ENCODE measurements at regions not wholly inside any gene's neighbourhood (a gene's known extent, or its start where the extent isn't known, plus 50 kb on each side); places are given as distances from the start of the nearest gene placed in this dataset.
"Not testable (repeated sequence)": the region's sequence is repeated elsewhere in the genome, so short reads cannot be mapped to it uniquely, and the experiment has no call there.

DNA sequence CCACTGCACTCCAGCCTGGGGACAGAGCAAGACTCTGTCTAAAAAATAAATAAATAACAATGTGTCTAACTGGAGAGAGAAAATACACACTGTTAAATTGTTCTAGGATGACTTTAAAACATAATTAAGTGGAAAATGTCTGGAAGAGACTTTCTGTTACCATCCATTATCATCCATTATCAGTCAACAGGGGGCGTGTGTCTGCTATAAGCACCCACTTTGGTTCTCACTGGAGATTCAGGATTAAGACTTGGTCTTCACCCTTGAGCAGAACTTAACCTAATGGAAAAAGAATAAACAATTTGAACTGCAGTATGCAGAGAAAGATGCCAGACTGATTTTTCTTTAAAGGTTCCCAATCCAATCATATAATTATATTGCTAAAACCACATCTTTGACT lies 999.8 kb upstream of the GYPC start:
- no peak for DNase-seq
- TF ChIP-seq, protein P1, sequence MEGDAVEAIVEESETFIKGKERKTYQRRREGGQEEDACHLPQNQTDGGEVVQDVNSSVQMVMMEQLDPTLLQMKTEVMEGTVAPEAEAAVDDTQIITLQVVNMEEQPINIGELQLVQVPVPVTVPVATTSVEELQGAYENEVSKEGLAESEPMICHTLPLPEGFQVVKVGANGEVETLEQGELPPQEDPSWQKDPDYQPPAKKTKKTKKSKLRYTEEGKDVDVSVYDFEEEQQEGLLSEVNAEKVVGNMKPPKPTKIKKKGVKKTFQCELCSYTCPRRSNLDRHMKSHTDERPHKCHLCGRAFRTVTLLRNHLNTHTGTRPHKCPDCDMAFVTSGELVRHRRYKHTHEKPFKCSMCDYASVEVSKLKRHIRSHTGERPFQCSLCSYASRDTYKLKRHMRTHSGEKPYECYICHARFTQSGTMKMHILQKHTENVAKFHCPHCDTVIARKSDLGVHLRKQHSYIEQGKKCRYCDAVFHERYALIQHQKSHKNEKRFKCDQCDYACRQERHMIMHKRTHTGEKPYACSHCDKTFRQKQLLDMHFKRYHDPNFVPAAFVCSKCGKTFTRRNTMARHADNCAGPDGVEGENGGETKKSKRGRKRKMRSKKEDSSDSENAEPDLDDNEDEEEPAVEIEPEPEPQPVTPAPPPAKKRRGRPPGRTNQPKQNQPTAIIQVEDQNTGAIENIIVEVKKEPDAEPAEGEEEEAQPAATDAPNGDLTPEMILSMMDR (IDR thresholded peaks at IDR 0.05): no peak
- no peaks in the 10 kb centered on the region for H3K4me1 ChIP-seq
- no peaks in the 10 kb centered on the region for H3K27me3 ChIP-seq
- H3K27ac ChIP-seq: no peak overlapping the region
- H3K4me3 ChIP-seq: no peak overlapping the region
- no peaks in the 10 kb centered on the region for H3K36me3 ChIP-seq
- no peaks in the 10 kb centered on the region for H3K9me3 ChIP-seq
- intact Hi-C loops (cut with DNase I): no loop called here
- no peak for ATAC-seq

DNA sequence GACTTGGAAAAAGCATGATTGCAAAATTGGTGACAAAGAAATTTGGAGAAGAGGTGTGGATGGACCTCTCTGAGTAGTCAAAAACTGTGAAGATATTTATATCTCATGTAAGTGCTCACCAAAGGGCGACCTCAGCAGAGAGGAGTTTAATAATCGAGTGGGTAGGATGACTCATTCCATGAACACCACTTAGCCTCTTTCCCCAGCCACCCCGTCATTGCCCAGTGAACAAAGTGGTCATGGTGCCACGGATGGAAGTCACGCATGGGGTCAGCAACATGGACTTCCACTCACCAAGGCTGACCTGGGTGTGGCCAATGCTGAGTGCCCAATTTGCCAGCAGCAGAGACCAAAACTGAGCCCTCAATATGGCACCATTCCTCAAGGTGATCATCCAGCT lies 997.4 kb upstream of the GYPC start:
- TF ChIP-seq, protein P1 (IDR thresholded peaks at IDR 0.05): no peak
- intact Hi-C loops (cut with DNase I): no loop called here
- ATAC-seq: no peak

DNA sequence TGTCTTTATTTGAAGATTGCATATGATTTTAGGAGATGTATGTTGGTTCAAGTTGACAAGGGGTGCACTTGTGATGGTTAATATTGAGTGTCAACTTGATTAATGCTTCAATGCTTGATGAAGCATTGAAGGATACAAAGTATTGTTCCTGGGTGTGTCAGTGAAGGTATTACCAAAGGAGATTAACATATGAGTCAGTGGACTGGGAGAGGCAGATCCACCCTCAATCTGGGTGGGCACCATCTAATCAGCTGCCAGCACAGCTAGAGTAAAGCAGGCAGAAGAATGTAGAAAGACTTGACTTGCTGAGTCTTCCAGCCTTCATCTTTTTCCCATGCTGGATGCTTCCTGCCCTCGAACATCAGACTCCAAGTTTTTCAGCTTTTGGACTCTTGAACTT lies 995.6 kb upstream of the GYPC start:
- H3K27ac ChIP-seq; H3K27me3 ChIP-seq; DNase-seq; ATAC-seq; H3K4me3 ChIP-seq; H3K36me3 ChIP-seq; intact Hi-C loops (cut with DNase I); H3K4me1 ChIP-seq; H3K9me3 ChIP-seq: not testable (repeated sequence)

More for the DNA sequence above, 997.4 kb upstream of the GYPC start:
- no peaks in the 10 kb centered on the region for H3K36me3 ChIP-seq
- no peak overlapping the region for H3K27ac ChIP-seq
- no peaks in the 10 kb centered on the region for H3K9me3 ChIP-seq
- H3K4me1 ChIP-seq: no peaks in the 10 kb centered on the region
- H3K4me3 ChIP-seq: no peak overlapping the region
- no peaks in the 10 kb centered on the region for H3K27me3 ChIP-seq
- DNase-seq: no peak

DNA sequence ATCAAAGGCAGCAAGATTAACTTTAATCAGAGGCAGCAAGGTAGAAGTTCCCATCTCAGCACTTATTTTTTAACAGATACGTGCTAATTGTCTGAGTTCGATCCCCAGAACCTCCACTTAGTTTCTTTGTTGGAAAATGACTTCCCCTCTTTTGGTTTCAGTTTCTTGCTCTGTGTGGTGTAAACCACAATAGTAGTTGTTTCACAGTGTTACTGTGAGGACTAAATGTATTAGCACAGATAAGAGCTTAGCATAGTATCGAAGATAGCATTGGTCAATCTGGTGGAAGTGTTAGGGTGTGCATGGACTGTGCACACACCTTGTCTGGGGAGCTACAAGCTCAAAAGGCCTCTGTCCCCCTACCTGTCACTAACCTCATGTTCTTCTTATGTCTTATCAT lies 988.3 kb upstream of the GYPC start:
- Histone ChIP-seq H3K36me3 (no peaks in the 10 kb centered on the region), H3K4me1 (no peaks in the 10 kb centered on the region), H3K27ac (no peak overlapping the region), H3K4me3 (no peak overlapping the region), H3K27me3 (no peaks in the 10 kb centered on the region), H3K9me3 (no peaks in the 10 kb centered on the region)
- TF ChIP-seq, protein P1 (IDR thresholded peaks at IDR 0.05): no peak
- ATAC-seq: no peak
- intact Hi-C loops (cut with DNase I): no loop called here
- no peak for DNase-seq

DNA sequence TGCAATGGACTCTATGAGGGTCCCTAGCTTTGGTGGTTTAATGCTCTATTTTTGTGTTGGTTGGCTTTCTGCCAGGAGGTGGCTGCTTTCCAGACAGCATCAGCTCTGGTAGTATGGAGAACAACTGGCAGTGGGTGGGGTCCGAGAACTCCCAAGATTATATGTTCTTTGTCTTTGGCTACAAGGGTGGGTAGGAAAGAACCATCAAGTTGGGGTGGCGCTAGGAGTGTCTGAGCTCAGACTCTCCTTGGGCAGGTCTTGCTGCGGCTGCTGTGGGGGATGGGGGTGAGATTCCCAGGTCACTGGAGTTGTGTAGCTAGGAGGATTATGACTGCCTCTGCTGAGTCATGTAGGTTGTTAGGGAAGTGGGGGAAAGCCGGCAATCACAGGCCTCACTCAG lies 976.1 kb upstream of the GYPC start:
- H3K27me3 ChIP-seq: no peaks in the 10 kb centered on the region
- no peak overlapping the region for H3K4me3 ChIP-seq
- H3K4me1 ChIP-seq: no peaks in the 10 kb centered on the region
- DNase-seq (no peak), ATAC-seq (no peak)
- no peaks in the 10 kb centered on the region for H3K9me3 ChIP-seq
- intact Hi-C loops (cut with DNase I): no loop called here
- TF ChIP-seq, protein P1 (IDR thresholded peaks at IDR 0.05): no peak
- no peak overlapping the region for H3K27ac ChIP-seq
- no peaks in the 10 kb centered on the region for H3K36me3 ChIP-seq

DNA sequence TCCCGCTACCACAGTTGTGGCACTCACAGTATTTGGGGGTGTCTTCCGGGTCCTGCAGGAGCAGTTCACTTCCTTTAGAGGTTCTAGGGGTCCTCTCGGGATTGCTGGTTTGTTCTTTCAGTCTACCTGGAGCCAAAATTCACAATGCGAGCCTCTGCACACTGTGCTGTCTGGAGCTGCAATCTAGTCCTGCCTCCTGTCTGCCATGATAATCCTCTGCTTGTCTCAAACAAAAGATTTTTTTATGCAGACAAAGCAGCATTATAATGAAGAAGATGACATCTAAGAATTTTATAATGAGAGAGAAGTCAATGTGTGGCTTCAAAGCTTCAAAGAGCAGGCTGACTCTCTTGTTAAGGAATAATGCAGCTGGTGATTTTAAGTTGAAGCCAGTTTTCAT lies 975.1 kb upstream of the GYPC start:
- TF ChIP-seq, protein P1 (IDR thresholded peaks at IDR 0.05): no peak
- no peaks in the 10 kb centered on the region for H3K27me3 ChIP-seq
- DNase-seq (no peak), ATAC-seq (no peak)
- H3K9me3 ChIP-seq: no peaks in the 10 kb centered on the region
- no peak overlapping the region for H3K27ac ChIP-seq
- no peaks in the 10 kb centered on the region for H3K36me3 ChIP-seq
- no peaks in the 10 kb centered on the region for H3K4me1 ChIP-seq
- intact Hi-C loops (cut with DNase I): no loop called here
- H3K4me3 ChIP-seq: no peak overlapping the region

All from upper lobe of right lung (tissue), 1 donor.